Prostate gland (tissue), 2 donors: ENCODE measurements at regions not wholly inside any gene's neighbourhood (a gene's known extent, or its start where the extent isn't known, plus 50 kb on each side); places are given as distances from the start of the nearest gene placed in this dataset.

Experiments used
- CTCF ChIP-seq, 4 experiments: fragments of 200-600 bp in 2 of 4; fragments of 450-650 bp in 2 of 4; sonication (generic) in 2 of 4; IDR thresholded peaks; 1 replicate in 3 of 4; 2 replicates in 1 of 4; pipeline ENCODE4 v1.5.1; 2016 to 2019; ENCODE audit warnings: antibody characterized with exemption in 4 of 4, mild to moderate bottlenecking in 2 of 4, moderate library complexity in 2 of 4
- POLR2AphosphoS5 ChIP-seq: sonication (generic); formaldehyde crosslinking; IDR thresholded peaks from one replicate; pipeline ENCODE4 v1.6.1; 2017; ENCODE audit warnings: antibody characterized with exemption

- TF ChIP-seq POLR2AphosphoS5 = no peak
- no peak for TF ChIP-seq CTCF (IDR thresholded peaks at IDR 0.05)
Observed at GRCh38 chr14:40346275-40346674, 914.0 kb upstream of the FBXO33 start.
